ENCODE measurements at regions not wholly inside any gene's neighbourhood (a gene's known extent, or its start where the extent isn't known, plus 50 kb on each side); places are given as distances from the start of the nearest gene placed in this dataset.

DNA sequence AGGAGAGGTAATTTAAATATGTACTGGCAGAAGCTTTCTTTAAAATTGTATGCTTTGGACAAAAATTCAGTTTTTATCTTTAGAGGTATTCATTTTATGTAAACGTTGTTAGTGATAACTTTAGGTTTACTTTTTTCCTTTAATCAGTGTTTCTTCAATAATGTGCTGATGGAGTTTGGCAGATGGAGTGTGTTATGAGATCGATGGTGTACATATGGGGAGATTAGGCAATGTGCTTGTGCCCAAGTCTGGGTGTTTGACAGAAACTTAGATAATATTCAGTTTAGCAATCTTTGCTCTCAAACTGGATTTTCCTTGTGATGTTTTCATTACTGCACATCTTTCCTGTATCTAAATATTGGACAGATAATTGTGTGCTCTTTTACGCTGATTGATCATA lies 425.4 kb downstream of the JRKL start:
- TF ChIP-seq POLR2A (IDR thresholded peaks at IDR 0.05) (no peak), POLR2AphosphoS5 (IDR thresholded peaks at IDR 0.05) (no peak), EP300 (IDR thresholded peaks at IDR 0.05; ENCODE audit: low read depth) (no peak)
- TF ChIP-seq, protein P1, sequence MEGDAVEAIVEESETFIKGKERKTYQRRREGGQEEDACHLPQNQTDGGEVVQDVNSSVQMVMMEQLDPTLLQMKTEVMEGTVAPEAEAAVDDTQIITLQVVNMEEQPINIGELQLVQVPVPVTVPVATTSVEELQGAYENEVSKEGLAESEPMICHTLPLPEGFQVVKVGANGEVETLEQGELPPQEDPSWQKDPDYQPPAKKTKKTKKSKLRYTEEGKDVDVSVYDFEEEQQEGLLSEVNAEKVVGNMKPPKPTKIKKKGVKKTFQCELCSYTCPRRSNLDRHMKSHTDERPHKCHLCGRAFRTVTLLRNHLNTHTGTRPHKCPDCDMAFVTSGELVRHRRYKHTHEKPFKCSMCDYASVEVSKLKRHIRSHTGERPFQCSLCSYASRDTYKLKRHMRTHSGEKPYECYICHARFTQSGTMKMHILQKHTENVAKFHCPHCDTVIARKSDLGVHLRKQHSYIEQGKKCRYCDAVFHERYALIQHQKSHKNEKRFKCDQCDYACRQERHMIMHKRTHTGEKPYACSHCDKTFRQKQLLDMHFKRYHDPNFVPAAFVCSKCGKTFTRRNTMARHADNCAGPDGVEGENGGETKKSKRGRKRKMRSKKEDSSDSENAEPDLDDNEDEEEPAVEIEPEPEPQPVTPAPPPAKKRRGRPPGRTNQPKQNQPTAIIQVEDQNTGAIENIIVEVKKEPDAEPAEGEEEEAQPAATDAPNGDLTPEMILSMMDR (IDR thresholded peaks at IDR 0.05): no peak
